ENCODE measurements at regions not wholly inside any gene's neighbourhood (a gene's known extent, or its start where the extent isn't known, plus 50 kb on each side); places are given as distances from the start of the nearest gene placed in this dataset.

- TF ChIP-seq CTCF (IDR thresholded peaks at IDR 0.05; ENCODE audit: poor library complexity) (no peak), EZH2 (IDR thresholded peaks at IDR 0.05; ENCODE audit: borderline replicate concordance) (no peak)
These were observed 489.7 kb upstream of the CNKSR2 start for GRCh38 chrX:20884565-20884964.

All from hepatocyte (in vitro differentiated cells).